A549 (cell line): ENCODE measurements at regions not wholly inside any gene's neighbourhood (a gene's known extent, or its start where the extent isn't known, plus 50 kb on each side); places are given as distances from the start of the nearest gene placed in this dataset.

ENCODE experiments used
- CHD2 ChIP-seq: fragments of 150-350 bp; IDR thresholded peaks from 2 replicates; pipeline ENCODE4 v1.6.1; 2014; ENCODE audit warnings: low read length; ENCODE audit not compliant: partially characterized antibody
- CTCF ChIP-seq: fragments of >200 bp; sonication (Bioruptor Twin); formaldehyde crosslinking; IDR thresholded peaks from 3 replicates; pipeline ENCODE4 v1.5.1; 2016
- E2F6 ChIP-seq: IDR thresholded peaks from 2 replicates; pipeline ENCODE4 v1.6.1; 2012; ENCODE audit warnings: low read depth, borderline replicate concordance
- EP300 ChIP-seq, 2 experiments: fragments of >200 bp; sonication (Bioruptor Twin); formaldehyde crosslinking; IDR thresholded peaks; 2 replicates in 1 of 2; 3 replicates in 1 of 2; pipeline ENCODE4 v1.6.1; 2016 to 2017
- KDM1A ChIP-seq: fragments of 200-600 bp; sonication (generic); IDR thresholded peaks from 2 replicates; pipeline ENCODE4 v1.6.1; 2016; ENCODE audit warnings: low read depth, mild to moderate bottlenecking
- POLR2A ChIP-seq: IDR thresholded peaks from 2 replicates; pipeline ENCODE4 v1.6.1; 2012; ENCODE audit warnings: mild to moderate bottlenecking, low read length
- POLR2AphosphoS2 ChIP-seq: conservative IDR thresholded peaks from 2 replicates; pipeline ENCODE4 v1.6.1; 2012; ENCODE audit warnings: low read length, improper control_type of control experiment, inconsistent platforms
- RCOR1 ChIP-seq: fragments of 150-350 bp; IDR thresholded peaks from 2 replicates; pipeline ENCODE4 v1.6.1; 2014; ENCODE audit warnings: antibody characterized with exemption, low read length, low read depth
- SREBF2 ChIP-seq: fragments of 450-650 bp; IDR thresholded peaks from 2 replicates; pipeline ENCODE4 v1.6.1; 2014; ENCODE audit warnings: mild to moderate bottlenecking, moderate library complexity
- TP53 ChIP-seq: fragments of 250-450 bp; sonication (Bioruptor Pico); IDR thresholded peaks from 2 replicates; pipeline ENCODE4 v1.5.0; 2021; ENCODE audit warnings: mild to moderate bottlenecking, moderate library complexity
- TF ChIP-seq, protein P1 (sequence below): IDR thresholded peaks from 2 replicates; pipeline ENCODE4 v1.6.1; 2012
- TF ChIP-seq, protein P2 (sequence below): fragments of 200-600 bp; sonication (generic); IDR thresholded peaks from 2 replicates; pipeline ENCODE4 v1.6.1; 2016; ENCODE audit warnings: antibody characterized with exemption, mild to moderate bottlenecking, moderate library complexity

DNA sequence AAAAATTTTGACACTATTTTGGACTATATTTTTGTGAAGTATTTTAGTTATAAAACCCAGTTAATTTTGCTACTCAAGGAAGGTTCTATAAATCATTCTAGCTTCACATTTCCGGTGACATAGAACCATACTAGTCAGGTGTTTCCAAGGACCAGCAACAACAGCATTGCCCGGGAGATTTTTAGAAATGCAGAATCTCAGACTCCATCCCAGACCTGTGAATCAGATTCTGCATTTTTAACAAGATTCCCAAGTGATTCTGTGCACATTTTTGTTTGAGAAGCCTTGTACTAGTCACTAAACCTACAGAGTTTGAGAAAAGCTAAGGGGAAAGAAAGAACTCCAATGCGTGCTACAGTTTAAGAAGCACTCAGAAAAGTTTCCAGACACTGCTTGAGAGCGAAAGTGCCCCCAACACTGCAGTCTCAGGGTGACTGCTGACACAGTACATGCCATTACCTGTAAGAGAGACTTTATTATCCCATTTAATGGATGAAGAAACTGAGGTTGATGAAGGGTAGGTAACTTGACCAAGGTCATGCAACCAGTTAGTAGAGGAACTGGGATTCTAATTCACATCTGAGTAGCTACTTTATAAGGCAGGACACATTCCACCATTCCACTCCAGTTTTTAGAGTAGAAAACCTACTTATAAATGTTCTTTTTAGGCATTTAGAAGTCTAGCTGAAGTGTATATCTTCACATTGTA lies 49.7 kb upstream of the USP3 start:
- TF ChIP-seq CTCF (no peak), EP300 (IDR thresholded peaks at IDR 0.05) (no peak), POLR2A (no peak), POLR2AphosphoS2 (no peak), KDM1A (no peak), SREBF2 (no peak), E2F6 (no peak), RCOR1 (no peak), TP53 (CRISPR knock-in tag) (no peak), CHD2 (no peak)
- TF ChIP-seq, protein P1, sequence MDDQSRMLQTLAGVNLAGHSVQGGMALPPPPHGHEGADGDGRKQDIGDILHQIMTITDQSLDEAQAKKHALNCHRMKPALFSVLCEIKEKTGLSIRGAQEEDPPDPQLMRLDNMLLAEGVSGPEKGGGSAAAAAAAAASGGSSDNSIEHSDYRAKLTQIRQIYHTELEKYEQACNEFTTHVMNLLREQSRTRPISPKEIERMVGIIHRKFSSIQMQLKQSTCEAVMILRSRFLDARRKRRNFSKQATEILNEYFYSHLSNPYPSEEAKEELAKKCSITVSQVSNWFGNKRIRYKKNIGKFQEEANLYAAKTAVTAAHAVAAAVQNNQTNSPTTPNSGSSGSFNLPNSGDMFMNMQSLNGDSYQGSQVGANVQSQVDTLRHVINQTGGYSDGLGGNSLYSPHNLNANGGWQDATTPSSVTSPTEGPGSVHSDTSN = no peak
- TF ChIP-seq, protein P2, sequence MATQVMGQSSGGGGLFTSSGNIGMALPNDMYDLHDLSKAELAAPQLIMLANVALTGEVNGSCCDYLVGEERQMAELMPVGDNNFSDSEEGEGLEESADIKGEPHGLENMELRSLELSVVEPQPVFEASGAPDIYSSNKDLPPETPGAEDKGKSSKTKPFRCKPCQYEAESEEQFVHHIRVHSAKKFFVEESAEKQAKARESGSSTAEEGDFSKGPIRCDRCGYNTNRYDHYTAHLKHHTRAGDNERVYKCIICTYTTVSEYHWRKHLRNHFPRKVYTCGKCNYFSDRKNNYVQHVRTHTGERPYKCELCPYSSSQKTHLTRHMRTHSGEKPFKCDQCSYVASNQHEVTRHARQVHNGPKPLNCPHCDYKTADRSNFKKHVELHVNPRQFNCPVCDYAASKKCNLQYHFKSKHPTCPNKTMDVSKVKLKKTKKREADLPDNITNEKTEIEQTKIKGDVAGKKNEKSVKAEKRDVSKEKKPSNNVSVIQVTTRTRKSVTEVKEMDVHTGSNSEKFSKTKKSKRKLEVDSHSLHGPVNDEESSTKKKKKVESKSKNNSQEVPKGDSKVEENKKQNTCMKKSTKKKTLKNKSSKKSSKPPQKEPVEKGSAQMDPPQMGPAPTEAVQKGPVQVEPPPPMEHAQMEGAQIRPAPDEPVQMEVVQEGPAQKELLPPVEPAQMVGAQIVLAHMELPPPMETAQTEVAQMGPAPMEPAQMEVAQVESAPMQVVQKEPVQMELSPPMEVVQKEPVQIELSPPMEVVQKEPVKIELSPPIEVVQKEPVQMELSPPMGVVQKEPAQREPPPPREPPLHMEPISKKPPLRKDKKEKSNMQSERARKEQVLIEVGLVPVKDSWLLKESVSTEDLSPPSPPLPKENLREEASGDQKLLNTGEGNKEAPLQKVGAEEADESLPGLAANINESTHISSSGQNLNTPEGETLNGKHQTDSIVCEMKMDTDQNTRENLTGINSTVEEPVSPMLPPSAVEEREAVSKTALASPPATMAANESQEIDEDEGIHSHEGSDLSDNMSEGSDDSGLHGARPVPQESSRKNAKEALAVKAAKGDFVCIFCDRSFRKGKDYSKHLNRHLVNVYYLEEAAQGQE = no peak
